Gastroesophageal sphincter (tissue), 4 donors: ENCODE measurements at regions not wholly inside any gene's neighbourhood (a gene's known extent, or its start where the extent isn't known, plus 50 kb on each side); places are given as distances from the start of the nearest gene placed in this dataset.

Experiments
- ATAC-seq: fragments of 150-250 bp; one replicate; pipeline ENCODE4 v1.9.1; 2016; ENCODE audit warnings: mild to moderate bottlenecking, moderate library complexity
- H3K27ac ChIP-seq, 4 donors: fragments of 200-600 bp; sonication (generic) in 3 of 4; 1 replicate in 3 of 4; 2 replicates in 1 of 4; pipeline ENCODE4 v1.5.1; 2016 to 2019
- H3K27me3 ChIP-seq: fragments of 200-600 bp; sonication (generic); one replicate; pipeline ENCODE4 v1.5.1; 2019
- H3K36me3 ChIP-seq, 2 donors: fragments of 200-600 bp; sonication (generic); one replicate each; pipeline ENCODE4 v1.5.1; 2019; ENCODE audit warnings: control low read depth in 1 of 2
- H3K4me1 ChIP-seq, 3 donors: fragments of 200-600 bp; sonication (generic); 1 replicate in 2 of 3; 2 replicates in 1 of 3; pipeline ENCODE4 v1.5.1; 2016 to 2019; ENCODE audit warnings: control low read depth in 2 of 3
- H3K4me3 ChIP-seq, 2 donors: fragments of 200-600 bp; sonication (generic); one replicate each; pipeline ENCODE4 v1.5.1; 2019; ENCODE audit warnings: mild to moderate bottlenecking in 1 of 2, moderate library complexity in 1 of 2
- H3K9me3 ChIP-seq, 3 donors: fragments of 200-600 bp; sonication (generic); one replicate each; pipeline ENCODE4 v1.5.1; 2017 to 2019; ENCODE audit warnings: control low read depth in 2 of 3
- CTCF ChIP-seq, 4 experiments: fragments of 200-600 bp in 2 of 4; fragments of 450-650 bp in 2 of 4; sonication (generic) in 1 of 4; IDR thresholded peaks; one replicate each; pipeline ENCODE4 v1.5.1; 2017 to 2019; ENCODE audit warnings: antibody characterized with exemption in 4 of 4, mild to moderate bottlenecking in 2 of 4, moderate library complexity in 2 of 4
- EP300 ChIP-seq: sonication (generic); formaldehyde crosslinking; IDR thresholded peaks from one replicate; pipeline ENCODE4 v1.6.1; 2017; ENCODE audit warnings: antibody characterized with exemption, mild to moderate bottlenecking
- POLR2A ChIP-seq, 2 donors: fragments of 450-650 bp; IDR thresholded peaks; one replicate each; pipeline ENCODE4 v1.6.1; 2017; ENCODE audit warnings: antibody characterized with exemption in 2 of 2, mild to moderate bottlenecking in 2 of 2, moderate library complexity in 1 of 2
- POLR2AphosphoS5 ChIP-seq: sonication (generic); formaldehyde crosslinking; IDR thresholded peaks from one replicate; pipeline ENCODE4 v1.6.1; 2017; ENCODE audit warnings: antibody characterized with exemption
- WGBS, 2 donors: methylation state at CpG; one replicate each; pipeline ENCODE4 v1.1.5; 2018; ENCODE audit warnings: low coverage in 1 of 2; 5-methylcytosine and 5-hydroxymethylcytosine counted together

- Histone ChIP-seq H3K36me3 (no peaks in the 10 kb centered on the region), H3K4me3 (no peak overlapping the region), H3K9me3 (peaks cover 0 to 5% (median 0%) of the 10 kb centered on the region in 3 donors), H3K4me1 (no peaks in the 10 kb centered on the region), H3K27me3 (no peaks in the 10 kb centered on the region), H3K27ac (no peak overlapping the region)
- ATAC-seq, result no peak
- WGBS, 2 donors, result 40 to 52% methylated on average over 3 of the region's 3 CpGs
- TF ChIP-seq CTCF (IDR thresholded peaks at IDR 0.05), result no peak
- no peak for TF ChIP-seq POLR2A (IDR thresholded peaks at IDR 0.05)
- TF ChIP-seq POLR2AphosphoS5, result no peak
- TF ChIP-seq EP300, result no peak
Measured at GRCh38 chr3:24736701-24737100, 242.1 kb upstream of the THRB start.

- TF ChIP-seq POLR2A (IDR thresholded peaks at IDR 0.05), result no peak
- no peak for TF ChIP-seq POLR2AphosphoS5
- TF ChIP-seq EP300, result no peak
- TF ChIP-seq CTCF (IDR thresholded peaks at IDR 0.05), result no peak
- H3K27ac ChIP-seq, result no peak overlapping the region
- no peaks in the 10 kb centered on the region for H3K9me3 ChIP-seq
- H3K4me1 ChIP-seq, result no peaks in the 10 kb centered on the region
- ATAC-seq, result no peak
- 61 to 71% methylated on average over 3 of the region's 3 CpGs for WGBS, 2 donors
- H3K36me3 ChIP-seq, result no peaks in the 10 kb centered on the region
- no peaks in the 10 kb centered on the region for H3K27me3 ChIP-seq
- no peak overlapping the region for H3K4me3 ChIP-seq
Measured at GRCh38 chr3:24740326-24740725, 245.7 kb upstream of the THRB start.

GRCh38 chr3:24741506-24741905 is 246.9 kb upstream of the THRB start:
- TF ChIP-seq CTCF (IDR thresholded peaks at IDR 0.05), result no peak
- TF ChIP-seq POLR2A (IDR thresholded peaks at IDR 0.05), result no peak
- TF ChIP-seq EP300, result no peak
- no peak for TF ChIP-seq POLR2AphosphoS5
- no peak overlapping the region for H3K27ac ChIP-seq
- H3K4me3 ChIP-seq, result no peak overlapping the region
- no peak for ATAC-seq
- WGBS, 2 donors, result 94% methylated on average over 2 of the region's 2 CpGs; no CpG with 5 or more reads in 1 of the 2 donors
- H3K36me3 ChIP-seq, result no peaks in the 10 kb centered on the region
- H3K27me3 ChIP-seq, result no peaks in the 10 kb centered on the region
- H3K9me3 ChIP-seq, result no peaks in the 10 kb centered on the region
- H3K4me1 ChIP-seq, result no peaks in the 10 kb centered on the region

- Histone ChIP-seq H3K9me3 (no peaks in the 10 kb centered on the region), H3K27ac (no peak overlapping the region), H3K4me3 (no peak overlapping the region), H3K36me3 (no peaks in the 10 kb centered on the region), H3K27me3 (no peaks in the 10 kb centered on the region), H3K4me1 (no peaks in the 10 kb centered on the region)
- 88 to 91% methylated on average over 4 of the region's 4 CpGs for WGBS, 2 donors
- no peak for ATAC-seq
- TF ChIP-seq POLR2A (IDR thresholded peaks at IDR 0.05) (no peak), CTCF (IDR thresholded peaks at IDR 0.05) (no peak), POLR2AphosphoS5 (no peak), EP300 (no peak)
Measured at GRCh38 chr3:24748520-24748919, 253.9 kb upstream of the THRB start.

- Histone ChIP-seq H3K4me1 (no peaks in the 10 kb centered on the region), H3K9me3 (no peaks in the 10 kb centered on the region), H3K27me3 (no peaks in the 10 kb centered on the region), H3K36me3 (no peaks in the 10 kb centered on the region), H3K27ac (no peak overlapping the region), H3K4me3 (no peak overlapping the region)
- no peak for ATAC-seq
- no peak for TF ChIP-seq POLR2AphosphoS5
- TF ChIP-seq EP300, result no peak
- TF ChIP-seq POLR2A (IDR thresholded peaks at IDR 0.05), result no peak
- no peak for TF ChIP-seq CTCF (IDR thresholded peaks at IDR 0.05)
- WGBS, 2 donors, result 92 to 95% methylated on average over 1 of the region's 1 CpG
Measured at GRCh38 chr3:24751020-24751419, 256.4 kb upstream of the THRB start.
